Thyroid gland (tissue), 4 donors: ENCODE measurements at regions not wholly inside any gene's neighbourhood (a gene's known extent, or its start where the extent isn't known, plus 50 kb on each side); places are given as distances from the start of the nearest gene placed in this dataset.

ENCODE experiments used
- POLR2A ChIP-seq, 2 donors: fragments of 450-650 bp; IDR thresholded peaks; one replicate each; pipeline ENCODE4 v1.6.1; 2017; ENCODE audit warnings: antibody characterized with exemption in 2 of 2, mild to moderate bottlenecking in 2 of 2, moderate library complexity in 1 of 2
- TF ChIP-seq, protein P1 (sequence below), 6 experiments: fragments of 200-600 bp in 3 of 6; fragments of 450-650 bp in 3 of 6; sonication (generic) in 3 of 6; IDR thresholded peaks; one replicate each; pipeline ENCODE4 v1.5.1; 2016 to 2019; ENCODE audit warnings: antibody characterized with exemption in 6 of 6, mild to moderate bottlenecking in 2 of 6, inconsistent platforms in 1 of 6, moderate library complexity in 1 of 6

DNA sequence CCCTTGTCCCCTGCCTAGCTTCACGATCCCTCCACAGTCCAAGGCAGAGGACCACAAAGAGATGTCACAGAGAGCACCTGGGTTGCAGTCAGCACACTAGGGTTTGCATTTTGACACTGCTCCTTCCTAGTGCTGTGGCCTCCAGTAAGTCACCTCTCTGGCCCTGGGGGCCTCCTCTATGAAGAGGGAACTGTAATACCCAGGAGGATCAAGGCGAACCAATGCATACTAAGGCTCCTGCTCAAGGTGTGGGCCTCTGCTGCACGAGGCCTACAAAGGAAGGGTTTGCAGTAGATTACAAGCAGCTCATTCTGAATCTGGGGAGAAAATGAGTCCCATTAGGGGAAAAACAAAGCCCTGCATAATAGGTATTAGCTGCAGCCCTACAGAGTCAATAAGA, 72.3 kb upstream of the FZD7 start:
- TF ChIP-seq, protein P1, sequence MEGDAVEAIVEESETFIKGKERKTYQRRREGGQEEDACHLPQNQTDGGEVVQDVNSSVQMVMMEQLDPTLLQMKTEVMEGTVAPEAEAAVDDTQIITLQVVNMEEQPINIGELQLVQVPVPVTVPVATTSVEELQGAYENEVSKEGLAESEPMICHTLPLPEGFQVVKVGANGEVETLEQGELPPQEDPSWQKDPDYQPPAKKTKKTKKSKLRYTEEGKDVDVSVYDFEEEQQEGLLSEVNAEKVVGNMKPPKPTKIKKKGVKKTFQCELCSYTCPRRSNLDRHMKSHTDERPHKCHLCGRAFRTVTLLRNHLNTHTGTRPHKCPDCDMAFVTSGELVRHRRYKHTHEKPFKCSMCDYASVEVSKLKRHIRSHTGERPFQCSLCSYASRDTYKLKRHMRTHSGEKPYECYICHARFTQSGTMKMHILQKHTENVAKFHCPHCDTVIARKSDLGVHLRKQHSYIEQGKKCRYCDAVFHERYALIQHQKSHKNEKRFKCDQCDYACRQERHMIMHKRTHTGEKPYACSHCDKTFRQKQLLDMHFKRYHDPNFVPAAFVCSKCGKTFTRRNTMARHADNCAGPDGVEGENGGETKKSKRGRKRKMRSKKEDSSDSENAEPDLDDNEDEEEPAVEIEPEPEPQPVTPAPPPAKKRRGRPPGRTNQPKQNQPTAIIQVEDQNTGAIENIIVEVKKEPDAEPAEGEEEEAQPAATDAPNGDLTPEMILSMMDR (IDR thresholded peaks at IDR 0.05), result no peak
- TF ChIP-seq POLR2A (IDR thresholded peaks at IDR 0.05), result no peak
